Activated CD4-positive, alpha-beta T cell treated with anti-CD3 and anti-CD28 coated beads, Interleukin-2, amount 10 ng/mL, durations not matched to agents 24 days and 14 days (primary cell): ENCODE measurements at regions not wholly inside any gene's neighbourhood (a gene's known extent, or its start where the extent isn't known, plus 50 kb on each side); places are given as distances from the start of the nearest gene placed in this dataset.

Experiments used
- DNase-seq: peaks from one replicate; pipeline ENCODE4 v3.0.0; 2022
- H3K27ac Mint-ChIP-seq: one replicate; pipeline ENCODE4 v1.8.0; 2022; ENCODE audit warnings: mild to moderate bottlenecking, mixed read lengths
- H3K27me3 Mint-ChIP-seq: one replicate; pipeline ENCODE4 v1.8.0; 2022; ENCODE audit warnings: mixed read lengths
- H3K36me3 Mint-ChIP-seq: one replicate; pipeline ENCODE4 v1.8.0; 2022; ENCODE audit warnings: low read depth, mild to moderate bottlenecking, mixed read lengths
- H3K4me1 Mint-ChIP-seq: one replicate; pipeline ENCODE4 v1.8.0; 2021; ENCODE audit warnings: mixed read lengths
- H3K4me3 Mint-ChIP-seq: one replicate; pipeline ENCODE4 v1.8.0; 2022; ENCODE audit warnings: mild to moderate bottlenecking, moderate library complexity, mixed read lengths
- H3K9me3 Mint-ChIP-seq: one replicate; pipeline ENCODE4 v1.8.0; 2021; ENCODE audit warnings: mixed read lengths
- intact Hi-C: fragments of 100-400 bp; cut with micrococcal nuclease; formaldehyde crosslinking; loops from one replicate; pipeline ENCODE4 v1.15.1; 2023

GRCh38 chr1:194952171-194952570 is 1656.1 kb downstream of the KCNT2 start:
- no peak for DNase-seq
- Mint-ChIP-seq H3K9me3 (no peaks in the 10 kb centered on the region), H3K4me3 (no peak overlapping the region), H3K4me1 (no peaks in the 10 kb centered on the region), H3K27ac (no peak overlapping the region), H3K36me3 (no peaks in the 10 kb centered on the region), H3K27me3 (no peaks in the 10 kb centered on the region)
- intact Hi-C loops = no loop called here

DNA sequence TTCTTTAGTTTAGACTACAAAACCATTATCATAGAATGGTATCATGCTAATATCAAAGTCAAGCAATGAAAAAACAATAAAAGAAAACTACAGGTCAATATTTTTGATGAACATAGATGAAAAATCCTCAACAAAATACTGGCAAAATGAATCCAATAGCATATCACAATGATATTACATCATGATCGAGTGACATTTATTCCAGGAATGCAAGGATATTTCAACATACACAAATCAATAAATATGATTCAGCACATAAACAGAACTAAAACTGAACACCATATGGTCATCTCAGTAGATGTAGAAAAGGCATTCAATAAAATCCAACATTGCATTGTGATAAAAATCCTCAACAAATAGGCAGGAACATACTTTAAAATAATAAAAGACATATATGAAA is 1657.7 kb downstream of the KCNT2 start:
- H3K36me3 Mint-ChIP-seq = no peaks in the 10 kb centered on the region
- no peaks in the 10 kb centered on the region for H3K4me1 Mint-ChIP-seq
- no peak overlapping the region for H3K27ac Mint-ChIP-seq
- intact Hi-C loops = no loop called here
- DNase-seq = no peak
- H3K9me3 Mint-ChIP-seq = no peaks in the 10 kb centered on the region
- H3K4me3 Mint-ChIP-seq = no peak overlapping the region
- no peaks in the 10 kb centered on the region for H3K27me3 Mint-ChIP-seq

GRCh38 chr1:194940336-194941030 is 1667.8 kb downstream of the KCNT2 start:
- Mint-ChIP-seq H3K27ac (no peak overlapping the region), H3K27me3 (no peaks in the 10 kb centered on the region), H3K9me3 (no peaks in the 10 kb centered on the region), H3K4me1 (no peaks in the 10 kb centered on the region), H3K4me3 (no peak overlapping the region), H3K36me3 (no peaks in the 10 kb centered on the region)
- DNase-seq = no peak
- intact Hi-C loops = no loop called here

DNA sequence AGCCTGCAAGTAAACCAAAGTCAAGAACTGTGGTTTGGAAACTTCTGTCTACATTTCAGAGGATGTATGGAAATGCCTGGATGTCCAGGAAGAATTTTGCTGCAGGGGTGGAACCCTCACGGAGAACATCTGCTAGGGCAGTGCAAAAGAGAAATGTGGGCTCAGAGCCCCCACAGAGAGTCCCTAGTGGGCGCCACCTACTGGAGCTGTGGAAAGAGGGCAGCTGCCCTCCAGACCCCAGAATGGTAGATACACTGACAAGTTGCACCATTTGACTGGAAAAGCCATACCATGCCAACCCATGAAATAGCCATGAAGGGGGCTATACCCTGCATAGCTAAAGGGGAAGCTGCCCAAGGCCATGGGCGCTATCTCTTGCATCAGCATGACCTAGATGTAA is 1672.4 kb downstream of the KCNT2 start:
- DNase-seq = no peak
- intact Hi-C loops = no loop called here
- Mint-ChIP-seq H3K27ac (no peak overlapping the region), H3K4me1 (no peaks in the 10 kb centered on the region), H3K9me3 (no peaks in the 10 kb centered on the region), H3K36me3 (no peaks in the 10 kb centered on the region), H3K4me3 (no peak overlapping the region), H3K27me3 (no peaks in the 10 kb centered on the region)

DNA sequence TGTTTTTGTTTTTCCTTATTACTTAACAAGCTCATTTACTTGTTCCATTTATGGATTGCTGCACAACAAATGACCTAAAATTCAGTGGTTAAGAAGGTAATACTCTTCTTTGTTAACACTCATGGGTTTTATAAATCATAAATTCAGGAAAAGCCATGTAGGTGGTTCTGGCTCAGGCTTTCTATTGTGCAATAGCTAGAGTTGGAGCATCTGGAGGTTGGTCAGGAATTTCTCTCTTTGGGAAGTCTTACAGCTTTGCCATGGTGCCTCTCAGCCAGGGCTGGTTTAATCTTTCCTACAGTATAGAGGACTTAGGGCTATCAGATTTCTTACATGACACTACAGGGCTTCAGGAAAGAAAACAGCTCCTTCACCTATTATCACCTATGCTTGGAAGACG is 1677.1 kb downstream of the KCNT2 start:
- no peak overlapping the region for H3K27ac Mint-ChIP-seq
- no peaks in the 10 kb centered on the region for H3K27me3 Mint-ChIP-seq
- no peak for DNase-seq
- H3K4me3 Mint-ChIP-seq = no peak overlapping the region
- no peaks in the 10 kb centered on the region for H3K9me3 Mint-ChIP-seq
- no peaks in the 10 kb centered on the region for H3K36me3 Mint-ChIP-seq
- intact Hi-C loops = no loop called here
- no peaks in the 10 kb centered on the region for H3K4me1 Mint-ChIP-seq

GRCh38 chr1:194930132-194930531 is 1678.1 kb downstream of the KCNT2 start:
- Mint-ChIP-seq H3K36me3 (no peaks in the 10 kb centered on the region), H3K27me3 (no peaks in the 10 kb centered on the region), H3K4me1 (no peaks in the 10 kb centered on the region), H3K4me3 (no peak overlapping the region), H3K9me3 (no peaks in the 10 kb centered on the region), H3K27ac (no peak overlapping the region)
- DNase-seq = no peak
- intact Hi-C loops = no loop called here

GRCh38 chr1:194929357-194929756 is 1678.9 kb downstream of the KCNT2 start:
- Mint-ChIP-seq H3K27ac (no peak overlapping the region), H3K4me1 (no peaks in the 10 kb centered on the region), H3K27me3 (no peaks in the 10 kb centered on the region), H3K36me3 (no peaks in the 10 kb centered on the region), H3K9me3 (no peaks in the 10 kb centered on the region), H3K4me3 (no peak overlapping the region)
- no peak for DNase-seq
- intact Hi-C loops = no loop called here

GRCh38 chr1:194919146-194919545 is 1689.1 kb downstream of the KCNT2 start:
- no peak overlapping the region for H3K27ac Mint-ChIP-seq
- H3K27me3 Mint-ChIP-seq = no peaks in the 10 kb centered on the region
- intact Hi-C loops = no loop called here
- H3K9me3 Mint-ChIP-seq = no peaks in the 10 kb centered on the region
- H3K4me3 Mint-ChIP-seq = no peak overlapping the region
- H3K4me1 Mint-ChIP-seq = no peaks in the 10 kb centered on the region
- H3K36me3 Mint-ChIP-seq = no peaks in the 10 kb centered on the region
- DNase-seq = no peak

- intact Hi-C loops = no loop called here
- no peak overlapping the region for H3K4me3 Mint-ChIP-seq
- DNase-seq = no peak
- H3K9me3 Mint-ChIP-seq = no peaks in the 10 kb centered on the region
- no peaks in the 10 kb centered on the region for H3K27me3 Mint-ChIP-seq
- no peaks in the 10 kb centered on the region for H3K36me3 Mint-ChIP-seq
- H3K4me1 Mint-ChIP-seq = no peaks in the 10 kb centered on the region
- no peak overlapping the region for H3K27ac Mint-ChIP-seq
Measured at GRCh38 chr1:194917769-194918168, 1690.5 kb downstream of the KCNT2 start.

- H3K4me1 Mint-ChIP-seq = no peaks in the 10 kb centered on the region
- intact Hi-C loops = no loop called here
- no peak overlapping the region for H3K27ac Mint-ChIP-seq
- no peak overlapping the region for H3K4me3 Mint-ChIP-seq
- H3K9me3 Mint-ChIP-seq = no peaks in the 10 kb centered on the region
- H3K36me3 Mint-ChIP-seq = no peaks in the 10 kb centered on the region
- no peak for DNase-seq
- no peaks in the 10 kb centered on the region for H3K27me3 Mint-ChIP-seq
Measured at GRCh38 chr1:194908643-194909042, 1699.6 kb downstream of the KCNT2 start.

GRCh38 chr1:194903524-194903923 is 1704.7 kb downstream of the KCNT2 start:
- no peak overlapping the region for H3K27ac Mint-ChIP-seq
- no peaks in the 10 kb centered on the region for H3K9me3 Mint-ChIP-seq
- intact Hi-C loops = no loop called here
- no peaks in the 10 kb centered on the region for H3K36me3 Mint-ChIP-seq
- no peak for DNase-seq
- H3K4me3 Mint-ChIP-seq = no peak overlapping the region
- no peaks in the 10 kb centered on the region for H3K27me3 Mint-ChIP-seq
- no peaks in the 10 kb centered on the region for H3K4me1 Mint-ChIP-seq

DNA sequence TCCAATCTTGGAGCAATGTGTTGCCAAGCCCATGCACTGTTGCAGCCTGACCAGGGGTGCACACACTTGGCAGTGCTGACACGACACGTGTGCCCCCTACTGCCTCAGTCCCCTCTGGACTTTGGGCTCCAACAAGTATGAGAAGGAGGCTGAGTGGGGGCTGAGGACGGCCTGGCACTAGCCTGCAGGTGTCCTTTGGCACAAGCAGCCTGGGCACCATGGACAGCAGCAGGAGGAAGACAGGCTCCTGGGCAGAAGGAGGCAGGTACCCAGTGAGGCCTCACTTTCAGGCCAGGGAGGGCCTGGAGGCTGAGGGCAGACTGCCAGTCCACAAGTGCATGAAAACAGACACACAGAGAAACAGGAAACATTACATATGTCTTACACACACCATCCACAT is 1702.9 kb upstream of the B3GALT2 start:
- Mint-ChIP-seq H3K27me3 (no peaks in the 10 kb centered on the region), H3K36me3 (no peaks in the 10 kb centered on the region), H3K27ac (no peak overlapping the region), H3K4me1 (no peaks in the 10 kb centered on the region), H3K9me3 (peaks cover 4% of the 10 kb centered on the region), H3K4me3 (no peak overlapping the region)
- intact Hi-C loops = no loop called here
- no peak for DNase-seq

DNA sequence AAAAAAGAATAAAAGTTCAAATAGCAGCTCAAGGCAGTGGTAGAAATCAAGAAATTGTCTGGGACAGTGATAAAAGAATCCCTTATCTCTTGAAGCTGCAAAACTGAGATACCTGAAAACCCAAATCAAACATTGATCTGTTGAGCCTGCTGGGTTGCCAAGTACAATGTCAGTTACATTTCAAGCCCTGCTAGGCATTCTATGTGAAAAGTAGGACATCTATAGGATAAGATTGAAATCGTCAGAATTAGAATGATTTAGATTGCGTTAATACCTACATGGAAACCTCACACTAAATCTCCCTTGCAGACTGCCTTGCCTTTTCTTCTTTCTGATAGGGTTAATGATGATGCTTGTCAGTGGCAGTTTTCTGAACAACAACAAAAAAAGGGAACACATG is 1684.4 kb upstream of the B3GALT2 start:
- Mint-ChIP-seq H3K27ac (no peak overlapping the region), H3K27me3 (no peaks in the 10 kb centered on the region), H3K9me3 (no peaks in the 10 kb centered on the region), H3K4me3 (no peak overlapping the region), H3K4me1 (no peaks in the 10 kb centered on the region), H3K36me3 (no peaks in the 10 kb centered on the region)
- intact Hi-C loops = no loop called here
- DNase-seq = no peak

GRCh38 chr1:194866153-194866552 is 1679.7 kb upstream of the B3GALT2 start:
- Mint-ChIP-seq H3K4me3 (no peak overlapping the region), H3K27me3 (no peaks in the 10 kb centered on the region), H3K9me3 (no peaks in the 10 kb centered on the region), H3K4me1 (no peaks in the 10 kb centered on the region), H3K36me3 (no peaks in the 10 kb centered on the region), H3K27ac (no peak overlapping the region)
- intact Hi-C loops = no loop called here
- DNase-seq = no peak

DNA sequence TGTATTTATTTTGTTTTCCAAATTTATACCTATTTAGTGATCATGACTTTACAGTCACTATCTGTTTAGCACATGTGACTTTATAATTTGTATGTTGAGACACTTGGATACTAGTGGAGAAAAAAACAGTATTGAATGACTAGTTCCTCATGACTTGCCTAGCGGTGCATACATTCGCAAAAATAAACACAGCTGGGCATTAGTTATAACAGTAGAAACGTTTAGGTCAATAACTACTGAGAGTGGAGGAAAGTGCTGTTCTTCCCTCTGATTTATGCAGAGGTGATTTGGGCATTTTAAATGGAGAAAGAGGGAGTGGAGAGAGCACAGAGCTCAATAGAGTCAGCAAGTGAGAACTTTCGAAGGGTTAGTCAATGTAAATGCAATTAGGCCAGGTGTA is 1679.0 kb upstream of the B3GALT2 start:
- H3K36me3 Mint-ChIP-seq = no peaks in the 10 kb centered on the region
- H3K9me3 Mint-ChIP-seq = no peaks in the 10 kb centered on the region
- no peak overlapping the region for H3K27ac Mint-ChIP-seq
- DNase-seq = no peak
- no peak overlapping the region for H3K4me3 Mint-ChIP-seq
- intact Hi-C loops = no loop called here
- H3K4me1 Mint-ChIP-seq = no peaks in the 10 kb centered on the region
- no peaks in the 10 kb centered on the region for H3K27me3 Mint-ChIP-seq
